GM12878 (cell line): ENCODE measurements at regions not wholly inside any gene's neighbourhood (a gene's known extent, or its start where the extent isn't known, plus 50 kb on each side); places are given as distances from the start of the nearest gene placed in this dataset.

Experiments used
- ATAC-seq: fragments of 200-7000 bp; cut with Tn5 transposase; 3 replicates; pipeline ENCODE4 v1.9.1; 2020; ENCODE audit warnings: mild to moderate bottlenecking, moderate library complexity
- BruUV-seq: library from RNA; stranded (reverse); fragments of 400-500 nt; replicated peaks from 2 replicates; lab custom pipeline; 2021; lab: Mats Ljungman, UMichigan
- CTCF ChIA-PET: fragments of 300-600 bp; sonication (Branson Sonifier 250); formaldehyde crosslinking; extraction: SDS; loops from one replicate; lab custom pipeline; 2021; ENCODE audit warnings: inconsistent platforms; lab: Yijun Ruan, JAX
- POLR2A ChIA-PET: fragments of 350-600 bp; formaldehyde crosslinking; extraction: SDS; loops from one replicate; lab custom pipeline; 2021; ENCODE audit warnings: inconsistent platforms; lab: Charles Lee
- RAD21 ChIA-PET: fragments of 300-600 bp; sonication (Branson Sonifier 250); formaldehyde crosslinking; loops from one replicate; lab custom pipeline; 2023; ENCODE audit warnings: antibody characterized with exemption; ENCODE audit not compliant: unreplicated experiment; lab: Charles Lee
- SMC1A ChIA-PET: fragments of 300-600 bp; sonication (Branson Sonifier 250); formaldehyde crosslinking; loops from one replicate; lab custom pipeline; 2023; ENCODE audit not compliant: unreplicated experiment, uncharacterized antibody; lab: Charles Lee
- DNase-seq: peaks from one replicate; pipeline ENCODE4 v3.0.0-alpha.2; 2011; ENCODE audit warnings: low read depth, low spot score
- FAIRE-seq: peaks from 3 replicates; lab custom pipeline; 2011; peaks lifted over from hg19 to GRCh38; lab: Jason Lieb, UNC
- H2AFZ ChIP-seq: 2 replicates; pipeline ENCODE4 v1.6.0; 2011; ENCODE audit warnings: low read depth, low read length, control low read depth; ENCODE audit not compliant: control insufficient read depth
- H3K27ac ChIP-seq: 2 replicates; pipeline ENCODE4 v1.5.1; 2011; ENCODE audit warnings: control low read depth; ENCODE audit not compliant: control insufficient read depth, insufficient read depth
- H3K27me3 ChIP-seq, 2 experiments: replicated peaks in 1 of 2; 2 replicates each; pipeline versions ENCODE4 v1.6.0 to v1.6.1; 2011; ENCODE audit warnings: low read length in 1 of 2; ENCODE audit not compliant: control insufficient read depth in 2 of 2, insufficient read depth in 2 of 2
- H3K36me3 ChIP-seq, 2 experiments: 2 replicates each; pipeline ENCODE4 v1.5.1; 2011; ENCODE audit warnings: low read length in 1 of 2; ENCODE audit not compliant: control insufficient read depth in 2 of 2, insufficient read depth in 2 of 2
- H3K4me1 ChIP-seq: 2 replicates; pipeline ENCODE4 v1.6.1; 2011; ENCODE audit warnings: mild to moderate bottlenecking, low read length, moderate library complexity, mixed read lengths; ENCODE audit not compliant: control insufficient read depth, insufficient read depth
- H3K4me2 ChIP-seq: 2 replicates; pipeline ENCODE4 v1.6.0; 2011; ENCODE audit warnings: control low read depth; ENCODE audit not compliant: control insufficient read depth, insufficient read depth
- H3K4me3 ChIP-seq: fragments of 200-600 bp; sonication (generic); 2 replicates; pipeline ENCODE4 v1.5.1; 2016
- H3K79me2 ChIP-seq: 2 replicates; pipeline ENCODE4 v1.6.0; 2011; ENCODE audit warnings: low read length; ENCODE audit not compliant: control insufficient read depth, insufficient read depth
- H3K9ac ChIP-seq: 2 replicates; pipeline ENCODE4 v1.8.0; 2011; ENCODE audit warnings: low read length, control low read depth, mixed read lengths; ENCODE audit not compliant: control insufficient read depth, insufficient read depth
- H3K9me3 ChIP-seq: replicated peaks from 3 replicates; pipeline ENCODE4 v1.5.1; 2011; ENCODE audit warnings: mild to moderate bottlenecking, low read length; ENCODE audit not compliant: control insufficient read depth, insufficient read depth
- H4K20me1 ChIP-seq: 2 replicates; pipeline ENCODE4 v1.6.0; 2011; ENCODE audit not compliant: control insufficient read depth, insufficient read depth
- ELK1 ChIP-seq: IDR thresholded peaks from 2 replicates; pipeline ENCODE4 v1.6.1; 2012; ENCODE audit warnings: low read depth, low read length, improper control_type of control experiment
- MAX ChIP-seq: IDR thresholded peaks from 2 replicates; pipeline ENCODE4 v1.6.1; 2012; ENCODE audit warnings: low read depth, low read length, improper control_type of control experiment
- NFYA ChIP-seq: IDR thresholded peaks from 2 replicates; pipeline ENCODE4 v1.6.1; 2011; ENCODE audit warnings: low read depth, mild to moderate bottlenecking, low read length, improper control_type of control experiment, borderline replicate concordance
- NFYB ChIP-seq: IDR thresholded peaks from 2 replicates; pipeline ENCODE4 v1.6.1; 2011; ENCODE audit warnings: low read depth, mild to moderate bottlenecking, low read length, improper control_type of control experiment, moderate library complexity; ENCODE audit not compliant: insufficient read depth
- NR2C2 ChIP-seq: IDR thresholded peaks from 2 replicates; pipeline ENCODE4 v1.6.1; 2011; ENCODE audit warnings: borderline replicate concordance, low read depth; ENCODE audit not compliant: control insufficient read depth, insufficient read length
- SMAD1 ChIP-seq: fragments of 450-650 bp; IDR thresholded peaks from 2 replicates; pipeline ENCODE4 v1.6.1; 2018; ENCODE audit warnings: mild to moderate bottlenecking, low read depth; ENCODE audit not compliant: partially characterized antibody
- SUPT20H ChIP-seq: IDR thresholded peaks from 2 replicates; pipeline ENCODE4 v1.6.1; 2011; ENCODE audit warnings: low read depth, mild to moderate bottlenecking, low read length, moderate library complexity, borderline replicate concordance; ENCODE audit not compliant: control insufficient read depth
- TCF12 ChIP-seq: IDR thresholded peaks from 2 replicates; pipeline ENCODE4 v1.6.1; 2011; ENCODE audit warnings: low read depth, mild to moderate bottlenecking, low read length
- YY1 ChIP-seq: IDR thresholded peaks from 2 replicates; pipeline ENCODE4 v1.6.1; 2011; ENCODE audit warnings: low read depth, mild to moderate bottlenecking, low read length
- ZNF24 ChIP-seq: fragments of 450-650 bp; IDR thresholded peaks from 2 replicates; pipeline ENCODE4 v1.6.1; 2017; ENCODE audit warnings: antibody characterized with exemption, mild to moderate bottlenecking
- WGBS: methylation state at CpG from one replicate; pipeline ENCODE4 v1.1.6; 2016; ENCODE audit warnings: low lambda C conversion rate; ENCODE audit not compliant: insufficient replicate concordance, insufficient coverage; ENCODE audit errors: missing lambda C conversion rate; 5-methylcytosine and 5-hydroxymethylcytosine counted together
- in situ Hi-C: fragments of 300-500 bp; cut with MboI; formaldehyde crosslinking; loops from 9 replicates; pipeline ENCODE4 v1.14.3; 2018; ENCODE audit warnings: mixed read lengths
- intact Hi-C: fragments of 100-400 bp; cut with micrococcal nuclease; formaldehyde crosslinking; loops from one replicate; pipeline ENCODE4 v1.14.2; 2022; ENCODE audit not compliant: unreplicated experiment

- ChIA-PET CTCF (no interaction called here), RAD21 (no interaction called here)
- ATAC-seq (no peak), FAIRE-seq (no peak)
- Histone ChIP-seq H4K20me1 (no peaks in the 10 kb centered on the region), H3K27ac (no peak overlapping the region), H3K4me3 (no peak overlapping the region), H3K27me3 (no peaks in the 10 kb centered on the region; a peak in 3 of 4 replicates), H3K4me1 (no peaks in the 10 kb centered on the region), H3K79me2 (no peaks in the 10 kb centered on the region)
- WGBS = 32% methylated on average over 10 of the region's 10 CpGs
- BruUV-seq = no TSS peak
- in situ Hi-C loops = no loop called here
- TF ChIP-seq ZNF24 (no peak), MAX (no peak), TCF12 (no peak), SMAD1 (no peak), SUPT20H (no peak), ELK1 (no peak), NFYB (no peak), YY1 (no peak), NR2C2 (no peak), NFYA (no peak)
- TF ChIP-seq, all 136 proteins: peak for 0
- SMC1A ChIA-PET = no interaction called here
- Histone ChIP-seq H3K9ac (no peak overlapping the region), H3K4me2 (no peak overlapping the region), H2AFZ (no peak overlapping the region), H3K36me3 (no peaks in the 10 kb centered on the region), H3K9me3 (no peaks in the 10 kb centered on the region; the same call in 2 of the 3 replicates)
- POLR2A ChIA-PET = no interaction called here
- no peak for DNase-seq
- intact Hi-C loops = no loop called here
Measured at GRCh38 chr20:50405235-50405914, 104.8 kb upstream of the PTPN1 start.
